Thoracic aorta (tissue), 2 donors: ENCODE measurements at regions not wholly inside any gene's neighbourhood (a gene's known extent, or its start where the extent isn't known, plus 50 kb on each side); places are given as distances from the start of the nearest gene placed in this dataset.

Experiments
- ATAC-seq: fragments of 150-250 bp; one replicate; pipeline ENCODE4 v1.8.0; 2017; ENCODE audit warnings: low read depth; ENCODE audit not compliant: insufficient number of reproducible peaks, low FRiP score
- DNase-seq: peaks from one replicate; pipeline ENCODE4 v3.0.0-alpha.2; 2020; ENCODE audit warnings: low spot score
- H3K27ac ChIP-seq, 2 donors: fragments of 200-600 bp; sonication (generic); 1 replicate in 1 of 2; 2 replicates in 1 of 2; pipeline ENCODE4 v1.5.1; 2016; ENCODE audit warnings: mild to moderate bottlenecking in 2 of 2, moderate library complexity in 2 of 2
- H3K27me3 ChIP-seq: fragments of 200-600 bp; sonication (generic); replicated peaks from 2 replicates; pipeline ENCODE4 v1.6.0; 2016; ENCODE audit warnings: mild to moderate bottlenecking; ENCODE audit not compliant: insufficient read depth
- H3K36me3 ChIP-seq: fragments of 200-600 bp; sonication (generic); one replicate; pipeline ENCODE4 v1.5.1; 2016
- H3K4me1 ChIP-seq, 2 donors: fragments of 200-600 bp; sonication (generic); 1 replicate in 1 of 2; 2 replicates in 1 of 2; pipeline versions ENCODE4 v1.5.1 to v1.6.0; 2016; ENCODE audit warnings: low read depth in 2 of 2, mild to moderate bottlenecking in 1 of 2; ENCODE audit not compliant: control insufficient read depth in 1 of 2
- H3K4me3 ChIP-seq: fragments of 200-600 bp; sonication (generic); 2 replicates; pipeline ENCODE4 v1.5.1; 2016; ENCODE audit warnings: mild to moderate bottlenecking
- H3K9me3 ChIP-seq: fragments of 200-600 bp; sonication (generic); 2 replicates; pipeline ENCODE4 v1.5.1; 2016
- TF ChIP-seq, protein P1 (sequence below): fragments of 200-600 bp; sonication (generic); IDR thresholded peaks from one replicate; pipeline ENCODE4 v1.5.1; 2019; ENCODE audit warnings: antibody characterized with exemption

DNA sequence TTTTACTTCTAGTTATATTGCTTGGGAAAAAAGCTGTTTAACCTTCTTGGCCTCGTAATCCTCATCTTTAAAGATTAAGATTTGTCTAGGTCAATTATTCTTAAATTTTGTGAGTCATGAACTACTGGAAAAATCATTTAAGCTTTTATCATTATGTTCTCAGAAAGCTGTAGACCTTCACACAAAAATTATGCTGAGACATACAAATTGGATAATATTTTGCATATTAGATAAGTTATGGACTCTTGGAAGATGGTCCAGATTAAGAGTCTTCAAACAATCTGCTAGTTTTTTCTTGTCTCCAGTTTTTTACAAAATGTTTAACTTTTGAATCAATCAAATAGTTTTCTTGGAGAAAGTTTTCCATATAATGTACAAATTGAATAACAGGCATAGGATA, 108.1 kb upstream of the NEIL3 start:
- ATAC-seq = no peak

DNA sequence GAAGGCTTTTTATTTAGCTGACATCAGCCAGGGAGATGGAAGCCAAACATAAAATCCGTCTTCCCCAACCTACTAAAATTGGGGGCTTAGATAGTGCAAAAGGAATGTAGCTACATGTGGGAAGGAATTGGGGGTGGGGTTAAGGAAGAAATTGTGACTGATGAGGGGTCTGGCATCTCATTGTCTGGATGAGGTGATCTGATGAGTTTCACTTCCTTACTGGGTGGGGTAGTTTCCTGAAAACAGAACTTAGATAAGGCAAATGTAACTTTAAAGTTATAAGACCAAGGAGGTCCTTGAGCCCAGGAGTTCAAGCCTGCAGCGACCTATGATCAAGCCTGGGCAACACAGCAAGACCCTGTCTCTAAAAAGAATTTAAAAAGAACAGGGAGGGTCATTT, 105.5 kb upstream of the NEIL3 start:
- DNase-seq = no peak
- H3K4me3 ChIP-seq = no peak overlapping the region
- H3K27me3 ChIP-seq = no peaks in the 10 kb centered on the region
- H3K27ac ChIP-seq = no peak overlapping the region
- no peaks in the 10 kb centered on the region for H3K36me3 ChIP-seq
- H3K4me1 ChIP-seq = no peaks in the 10 kb centered on the region
- no peak for ATAC-seq
- no peaks in the 10 kb centered on the region for H3K9me3 ChIP-seq
- TF ChIP-seq, protein P1, sequence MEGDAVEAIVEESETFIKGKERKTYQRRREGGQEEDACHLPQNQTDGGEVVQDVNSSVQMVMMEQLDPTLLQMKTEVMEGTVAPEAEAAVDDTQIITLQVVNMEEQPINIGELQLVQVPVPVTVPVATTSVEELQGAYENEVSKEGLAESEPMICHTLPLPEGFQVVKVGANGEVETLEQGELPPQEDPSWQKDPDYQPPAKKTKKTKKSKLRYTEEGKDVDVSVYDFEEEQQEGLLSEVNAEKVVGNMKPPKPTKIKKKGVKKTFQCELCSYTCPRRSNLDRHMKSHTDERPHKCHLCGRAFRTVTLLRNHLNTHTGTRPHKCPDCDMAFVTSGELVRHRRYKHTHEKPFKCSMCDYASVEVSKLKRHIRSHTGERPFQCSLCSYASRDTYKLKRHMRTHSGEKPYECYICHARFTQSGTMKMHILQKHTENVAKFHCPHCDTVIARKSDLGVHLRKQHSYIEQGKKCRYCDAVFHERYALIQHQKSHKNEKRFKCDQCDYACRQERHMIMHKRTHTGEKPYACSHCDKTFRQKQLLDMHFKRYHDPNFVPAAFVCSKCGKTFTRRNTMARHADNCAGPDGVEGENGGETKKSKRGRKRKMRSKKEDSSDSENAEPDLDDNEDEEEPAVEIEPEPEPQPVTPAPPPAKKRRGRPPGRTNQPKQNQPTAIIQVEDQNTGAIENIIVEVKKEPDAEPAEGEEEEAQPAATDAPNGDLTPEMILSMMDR = no peak

More for the DNA sequence above, 108.1 kb upstream of the NEIL3 start:
- no peaks in the 10 kb centered on the region for H3K36me3 ChIP-seq
- TF ChIP-seq, protein P1 = no peak
- no peak for DNase-seq
- H3K27me3 ChIP-seq = no peaks in the 10 kb centered on the region
- H3K4me1 ChIP-seq = no peaks in the 10 kb centered on the region
- H3K4me3 ChIP-seq = no peak overlapping the region
- H3K9me3 ChIP-seq = no peaks in the 10 kb centered on the region
- no peak overlapping the region for H3K27ac ChIP-seq

DNA sequence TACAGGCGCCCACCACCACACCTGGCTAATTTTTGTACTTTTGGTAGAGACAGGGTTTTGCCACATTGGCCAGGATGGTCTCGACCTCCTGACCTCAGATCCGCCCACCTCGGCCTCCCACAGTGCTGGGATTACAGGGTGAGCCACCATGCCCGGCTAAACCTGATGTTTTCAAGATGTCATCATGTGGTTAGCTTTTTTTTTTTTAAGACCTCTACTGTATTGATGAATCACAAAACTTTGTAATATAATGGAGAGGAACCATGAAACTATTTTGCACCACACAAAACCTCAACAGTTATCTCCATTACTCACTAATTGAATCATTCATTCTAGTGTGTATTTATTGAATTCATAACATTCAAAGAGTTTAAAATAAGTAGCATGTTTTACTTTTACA, 94.7 kb upstream of the NEIL3 start:
- Histone ChIP-seq H3K4me3 (no peak overlapping the region), H3K4me1 (no peaks in the 10 kb centered on the region), H3K9me3 (no peaks in the 10 kb centered on the region), H3K27me3 (no peaks in the 10 kb centered on the region), H3K36me3 (no peaks in the 10 kb centered on the region), H3K27ac (no peak overlapping the region)
- no peak for ATAC-seq
- no peak for DNase-seq
- TF ChIP-seq, protein P1 = no peak

DNA sequence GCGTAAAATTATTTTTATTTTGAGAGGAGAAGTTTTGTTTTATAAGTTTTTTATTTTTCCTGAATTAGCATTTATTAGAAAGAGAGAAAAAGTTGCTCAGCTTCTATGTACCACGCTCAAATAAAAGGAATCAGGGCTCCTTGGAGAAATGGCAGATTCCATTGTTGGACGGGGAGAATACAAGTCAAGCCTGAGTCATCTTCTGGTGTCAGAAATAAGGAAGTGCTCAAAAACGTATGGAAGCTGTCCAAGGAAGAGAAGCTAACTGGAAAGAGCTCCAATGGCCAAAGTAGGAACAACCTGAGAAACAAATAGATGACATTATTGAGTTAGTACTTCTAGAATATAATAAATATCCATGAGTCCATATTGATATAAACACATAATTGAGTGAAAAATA, 89.3 kb upstream of the NEIL3 start:
- H3K9me3 ChIP-seq = no peaks in the 10 kb centered on the region
- ATAC-seq (no peak), DNase-seq (no peak)
- H3K27me3 ChIP-seq = no peaks in the 10 kb centered on the region
- H3K36me3 ChIP-seq = no peaks in the 10 kb centered on the region
- H3K4me3 ChIP-seq = no peak overlapping the region
- no peak overlapping the region for H3K27ac ChIP-seq
- TF ChIP-seq, protein P1 = no peak
- no peaks in the 10 kb centered on the region for H3K4me1 ChIP-seq

- ATAC-seq (no peak), DNase-seq (no peak)
- Histone ChIP-seq H3K9me3 (no peaks in the 10 kb centered on the region), H3K36me3 (no peaks in the 10 kb centered on the region), H3K27ac (no peak overlapping the region), H3K27me3 (no peaks in the 10 kb centered on the region), H3K4me1 (no peaks in the 10 kb centered on the region), H3K4me3 (no peak overlapping the region)
- TF ChIP-seq, protein P1 = no peak
Measured at GRCh38 chr4:177222781-177223180, 86.9 kb upstream of the NEIL3 start.
